ENCODE measurements at regions not wholly inside any gene's neighbourhood (a gene's known extent, or its start where the extent isn't known, plus 50 kb on each side); places are given as distances from the start of the nearest gene placed in this dataset.

DNA sequence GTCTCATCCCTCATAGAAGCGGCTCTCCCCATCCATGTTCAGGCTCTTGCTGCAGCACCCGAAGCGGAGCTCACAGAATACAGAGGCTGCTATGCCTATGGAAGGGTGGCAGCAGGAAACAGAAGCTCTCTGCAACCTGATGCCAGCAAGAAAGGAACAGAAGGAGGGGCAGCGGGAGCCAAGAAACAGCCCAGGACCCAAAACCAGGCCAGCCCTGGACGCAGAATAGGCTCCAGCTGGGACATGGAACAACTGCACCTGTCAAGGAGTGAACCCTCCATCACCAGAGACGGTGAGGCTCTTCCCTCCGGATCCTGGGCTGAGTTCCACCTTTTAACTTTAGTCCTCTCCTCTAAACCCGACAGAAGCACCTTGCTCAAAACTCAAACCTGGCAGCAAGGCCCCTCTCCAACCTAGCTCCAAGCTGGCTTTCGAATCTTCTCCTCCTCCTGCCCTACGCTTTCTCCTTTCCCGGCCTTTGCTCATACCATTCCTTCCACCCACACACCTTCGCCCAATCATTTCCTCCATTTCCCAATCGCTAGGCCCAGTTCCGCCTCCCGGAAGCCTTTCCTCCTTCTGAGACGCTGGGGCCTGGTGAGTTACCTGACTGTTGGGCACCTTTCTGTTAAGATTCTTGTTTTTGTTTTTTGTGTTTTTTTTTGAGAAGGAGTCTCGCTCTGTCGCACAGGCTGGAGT, 122.8 kb upstream of the ZNF92 start:
- Histone ChIP-seq H3K9me2 (ENCODE audit: insufficient read depth) (no peaks in the 10 kb centered on the region), H3K4me2 (peak overlapping the region; percentile 94), H3F3A (replicated peaks; ENCODE audit: low read depth) (no peaks in the 10 kb centered on the region; the same call in 1 of the 2 replicates), H3K27me3 (ENCODE audit: insufficient read depth) (no peaks in the 10 kb centered on the region), H3K4me1 (ENCODE audit: insufficient read depth) (peaks cover 10% of the 10 kb centered on the region; the same call in 1 of the 2 replicates), H4K20me1 (replicated peaks; ENCODE audit: insufficient read depth) (no peaks in the 10 kb centered on the region), H3K79me2 (replicated peaks; ENCODE audit: insufficient read depth) (no peaks in the 10 kb centered on the region), H3K27ac (ENCODE audit: low read depth) (no peak overlapping the region; the same call in 1 of the 2 replicates), H3K4me3 (peak overlapping the region; percentile 84), H3K36me3 (ENCODE audit: insufficient read depth) (no peaks in the 10 kb centered on the region), H2AFZ (no peak overlapping the region)
- Mint-ChIP-seq H3K9me3 (no peaks in the 10 kb centered on the region), H3K4me3 (peak overlapping the region; percentile 96), H3K4me1 (peaks cover 18% of the 10 kb centered on the region), H3K36me3 (ENCODE audit: low read depth) (no peaks in the 10 kb centered on the region), H3K27ac (no peak overlapping the region; the same call in 1 of the 2 replicates), H3K27me3 (ENCODE audit: insufficient read depth, low read depth, poor library complexity) (peaks cover 9% of the 10 kb centered on the region)
- ATAC-seq: no peak; the same call in 2 of the 3 replicates
- TF ChIP-seq STAT1 (IDR thresholded peaks at IDR 0.05; ENCODE audit: unreplicated experiment) (no peak), POLR2AphosphoS5 (IDR thresholded peaks at IDR 0.05; ENCODE audit: low read depth) (no peak), ZNF331 (CRISPR knock-in tag; IDR thresholded peaks at IDR 0.05; ENCODE audit: low read depth) (no peak)
- TF ChIP-seq, protein P1, sequence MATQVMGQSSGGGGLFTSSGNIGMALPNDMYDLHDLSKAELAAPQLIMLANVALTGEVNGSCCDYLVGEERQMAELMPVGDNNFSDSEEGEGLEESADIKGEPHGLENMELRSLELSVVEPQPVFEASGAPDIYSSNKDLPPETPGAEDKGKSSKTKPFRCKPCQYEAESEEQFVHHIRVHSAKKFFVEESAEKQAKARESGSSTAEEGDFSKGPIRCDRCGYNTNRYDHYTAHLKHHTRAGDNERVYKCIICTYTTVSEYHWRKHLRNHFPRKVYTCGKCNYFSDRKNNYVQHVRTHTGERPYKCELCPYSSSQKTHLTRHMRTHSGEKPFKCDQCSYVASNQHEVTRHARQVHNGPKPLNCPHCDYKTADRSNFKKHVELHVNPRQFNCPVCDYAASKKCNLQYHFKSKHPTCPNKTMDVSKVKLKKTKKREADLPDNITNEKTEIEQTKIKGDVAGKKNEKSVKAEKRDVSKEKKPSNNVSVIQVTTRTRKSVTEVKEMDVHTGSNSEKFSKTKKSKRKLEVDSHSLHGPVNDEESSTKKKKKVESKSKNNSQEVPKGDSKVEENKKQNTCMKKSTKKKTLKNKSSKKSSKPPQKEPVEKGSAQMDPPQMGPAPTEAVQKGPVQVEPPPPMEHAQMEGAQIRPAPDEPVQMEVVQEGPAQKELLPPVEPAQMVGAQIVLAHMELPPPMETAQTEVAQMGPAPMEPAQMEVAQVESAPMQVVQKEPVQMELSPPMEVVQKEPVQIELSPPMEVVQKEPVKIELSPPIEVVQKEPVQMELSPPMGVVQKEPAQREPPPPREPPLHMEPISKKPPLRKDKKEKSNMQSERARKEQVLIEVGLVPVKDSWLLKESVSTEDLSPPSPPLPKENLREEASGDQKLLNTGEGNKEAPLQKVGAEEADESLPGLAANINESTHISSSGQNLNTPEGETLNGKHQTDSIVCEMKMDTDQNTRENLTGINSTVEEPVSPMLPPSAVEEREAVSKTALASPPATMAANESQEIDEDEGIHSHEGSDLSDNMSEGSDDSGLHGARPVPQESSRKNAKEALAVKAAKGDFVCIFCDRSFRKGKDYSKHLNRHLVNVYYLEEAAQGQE (IDR thresholded peaks at IDR 0.05; ENCODE audit: unreplicated experiment): no peak
- DNase-seq (ENCODE audit: low spot score): peak; percentile 45

DNA sequence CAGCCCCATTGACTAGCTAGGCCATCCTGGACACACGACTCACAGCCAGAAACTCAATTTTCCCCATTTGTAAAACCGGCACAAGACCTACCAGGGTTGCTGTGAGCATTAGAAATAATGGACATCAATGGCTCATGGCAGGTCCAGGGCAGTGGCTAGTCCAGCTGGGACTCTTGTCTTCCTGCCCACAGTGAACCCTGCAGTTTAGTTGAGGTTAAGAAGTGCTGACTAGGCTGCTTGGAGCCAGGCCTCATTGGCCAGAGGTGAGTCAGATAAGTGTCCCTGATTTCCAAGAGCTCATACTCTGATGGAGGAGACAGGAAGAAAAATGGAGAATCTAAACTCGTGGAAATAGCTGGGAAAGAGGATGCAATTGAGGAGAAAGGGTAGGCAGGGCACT, 123.4 kb upstream of the ZNF92 start:
- H4K20me1 ChIP-seq (replicated peaks; ENCODE audit: insufficient read depth): no peaks in the 10 kb centered on the region
- H2AFZ ChIP-seq: no peak overlapping the region
- H3K79me2 ChIP-seq (replicated peaks; ENCODE audit: insufficient read depth): no peaks in the 10 kb centered on the region
- Mint-ChIP-seq H3K4me1 (peaks cover 18% of the 10 kb centered on the region), H3K27ac (no peak overlapping the region), H3K27me3 (ENCODE audit: insufficient read depth, low read depth, poor library complexity) (peaks cover 9% of the 10 kb centered on the region), H3K4me3 (peak overlapping the region; percentile 2; the same call in 2 of the 3 replicates), H3K36me3 (ENCODE audit: low read depth) (no peaks in the 10 kb centered on the region), H3K9me3 (no peaks in the 10 kb centered on the region)
- peak overlapping the region; percentile 94 for H3K4me2 ChIP-seq
- H3K27ac ChIP-seq (ENCODE audit: low read depth): no peak overlapping the region
- H3K4me1 ChIP-seq (ENCODE audit: insufficient read depth): peaks cover 10% of the 10 kb centered on the region; the same call in 1 of the 2 replicates
- no peaks in the 10 kb centered on the region; the same call in 1 of the 2 replicates for H3F3A ChIP-seq (replicated peaks; ENCODE audit: low read depth)
- H3K4me3 ChIP-seq: peak overlapping the region; percentile 84; the same call in 1 of the 2 replicates
- DNase-seq (ENCODE audit: low spot score) (no peak), ATAC-seq (no peak)
- no peaks in the 10 kb centered on the region for H3K27me3 ChIP-seq (ENCODE audit: insufficient read depth)
- no peaks in the 10 kb centered on the region for H3K36me3 ChIP-seq (ENCODE audit: insufficient read depth)
- H3K9me2 ChIP-seq (ENCODE audit: insufficient read depth): no peaks in the 10 kb centered on the region
- TF ChIP-seq NANOG (IDR thresholded peaks at IDR 0.05; ENCODE audit: borderline replicate concordance) (no peak), ZNF331 (CRISPR knock-in tag; IDR thresholded peaks at IDR 0.05; ENCODE audit: low read depth) (no peak), STAT1 (IDR thresholded peaks at IDR 0.05; ENCODE audit: unreplicated experiment) (no peak), CREB1 (CRISPR knock-in tag; IDR thresholded peaks at IDR 0.05; ENCODE audit: low read depth) (no peak), EZH2phosphoT487 (IDR thresholded peaks at IDR 0.05; ENCODE audit: unreplicated experiment) (no peak), EZH2 (IDR thresholded peaks at IDR 0.05; ENCODE audit: low read depth, unreplicated experiment) (no peak), ZNF114 (CRISPR knock-in tag; IDR thresholded peaks at IDR 0.05) (no peak), JUNB (IDR thresholded peaks at IDR 0.05; ENCODE audit: unreplicated experiment) (no peak), POLR2AphosphoS5 (IDR thresholded peaks at IDR 0.05; ENCODE audit: low read depth) (no peak)
- TF ChIP-seq, protein P2, sequence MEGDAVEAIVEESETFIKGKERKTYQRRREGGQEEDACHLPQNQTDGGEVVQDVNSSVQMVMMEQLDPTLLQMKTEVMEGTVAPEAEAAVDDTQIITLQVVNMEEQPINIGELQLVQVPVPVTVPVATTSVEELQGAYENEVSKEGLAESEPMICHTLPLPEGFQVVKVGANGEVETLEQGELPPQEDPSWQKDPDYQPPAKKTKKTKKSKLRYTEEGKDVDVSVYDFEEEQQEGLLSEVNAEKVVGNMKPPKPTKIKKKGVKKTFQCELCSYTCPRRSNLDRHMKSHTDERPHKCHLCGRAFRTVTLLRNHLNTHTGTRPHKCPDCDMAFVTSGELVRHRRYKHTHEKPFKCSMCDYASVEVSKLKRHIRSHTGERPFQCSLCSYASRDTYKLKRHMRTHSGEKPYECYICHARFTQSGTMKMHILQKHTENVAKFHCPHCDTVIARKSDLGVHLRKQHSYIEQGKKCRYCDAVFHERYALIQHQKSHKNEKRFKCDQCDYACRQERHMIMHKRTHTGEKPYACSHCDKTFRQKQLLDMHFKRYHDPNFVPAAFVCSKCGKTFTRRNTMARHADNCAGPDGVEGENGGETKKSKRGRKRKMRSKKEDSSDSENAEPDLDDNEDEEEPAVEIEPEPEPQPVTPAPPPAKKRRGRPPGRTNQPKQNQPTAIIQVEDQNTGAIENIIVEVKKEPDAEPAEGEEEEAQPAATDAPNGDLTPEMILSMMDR (conservative IDR thresholded peaks at IDR 0.05; ENCODE audit: low read depth in 2 of 2): no peak
- TF ChIP-seq, protein P3, sequence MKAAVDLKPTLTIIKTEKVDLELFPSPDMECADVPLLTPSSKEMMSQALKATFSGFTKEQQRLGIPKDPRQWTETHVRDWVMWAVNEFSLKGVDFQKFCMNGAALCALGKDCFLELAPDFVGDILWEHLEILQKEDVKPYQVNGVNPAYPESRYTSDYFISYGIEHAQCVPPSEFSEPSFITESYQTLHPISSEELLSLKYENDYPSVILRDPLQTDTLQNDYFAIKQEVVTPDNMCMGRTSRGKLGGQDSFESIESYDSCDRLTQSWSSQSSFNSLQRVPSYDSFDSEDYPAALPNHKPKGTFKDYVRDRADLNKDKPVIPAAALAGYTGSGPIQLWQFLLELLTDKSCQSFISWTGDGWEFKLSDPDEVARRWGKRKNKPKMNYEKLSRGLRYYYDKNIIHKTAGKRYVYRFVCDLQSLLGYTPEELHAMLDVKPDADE (IDR thresholded peaks at IDR 0.05): no peak
- TF ChIP-seq, protein P1 (IDR thresholded peaks at IDR 0.05; ENCODE audit: unreplicated experiment): no peak

Data from GM23338 (cell line).